Nephron (organoid): ENCODE measurements at regions not wholly inside any gene's neighbourhood (a gene's known extent, or its start where the extent isn't known, plus 50 kb on each side); places are given as distances from the start of the nearest gene placed in this dataset.
A peak's percentile ranks its signal among the peaks of the same experiment; 100 is the strongest.

Experiments used
- H3K27ac Mint-ChIP-seq, 3 experiments: 2 replicates each; pipeline ENCODE4 v1.8.0; 2020; ENCODE audit warnings: mixed read lengths in 3 of 3, mild to moderate bottlenecking in 2 of 3, moderate library complexity in 1 of 3
- H3K27me3 Mint-ChIP-seq: 2 replicates; pipeline ENCODE4 v1.8.0; 2021; ENCODE audit warnings: low read depth, mild to moderate bottlenecking, moderate library complexity, mixed read lengths
- H3K36me3 Mint-ChIP-seq: 2 replicates; pipeline ENCODE4 v1.8.0; 2020; ENCODE audit warnings: low read depth, mixed read lengths
- H3K4me1 Mint-ChIP-seq: 2 replicates; pipeline ENCODE4 v1.8.0; 2020; ENCODE audit warnings: mixed read lengths
- H3K4me3 Mint-ChIP-seq, 3 experiments: 2 replicates each; pipeline ENCODE4 v1.8.0; 2020; ENCODE audit warnings: mild to moderate bottlenecking in 3 of 3, mixed read lengths in 3 of 3, moderate library complexity in 2 of 3
- H3K9me3 Mint-ChIP-seq: 2 replicates; pipeline ENCODE4 v1.8.0; 2020; ENCODE audit warnings: mixed read lengths
- CTCF ChIP-seq, 3 experiments: fragments of 200-600 bp; sonication (generic); IDR thresholded peaks; one replicate each; pipeline ENCODE4 v1.5.0; 2021; ENCODE audit warnings: antibody characterized with exemption in 3 of 3; ENCODE audit not compliant: unreplicated experiment in 3 of 3

- H3K27me3 Mint-ChIP-seq = no peaks in the 10 kb centered on the region
- no peaks in the 10 kb centered on the region for H3K36me3 Mint-ChIP-seq
- no peaks in the 10 kb centered on the region for H3K4me1 Mint-ChIP-seq
- no peak overlapping the region for H3K4me3 Mint-ChIP-seq
- H3K27ac Mint-ChIP-seq = no peak overlapping the region
- no peaks in the 10 kb centered on the region for H3K9me3 Mint-ChIP-seq
- no peak for TF ChIP-seq CTCF (IDR thresholded peaks at IDR 0.05; ENCODE audit: unreplicated experiment in 3 of 3)
These were observed 137.0 kb upstream of the C2CD4B start for GRCh38 chr15:62301993-62302675.

GRCh38 chr15:62306851-62307504, 141.9 kb upstream of the C2CD4B start:
- H3K27me3 Mint-ChIP-seq = no peaks in the 10 kb centered on the region
- H3K4me3 Mint-ChIP-seq = no peak overlapping the region
- TF ChIP-seq CTCF (IDR thresholded peaks at IDR 0.05; ENCODE audit: unreplicated experiment in 3 of 3) = peak; percentile 68 to 79 (median 76)
- peak overlapping the region in 2 of 3 experiments; percentile 6 to 64 for H3K27ac Mint-ChIP-seq
- H3K4me1 Mint-ChIP-seq = no peaks in the 10 kb centered on the region
- peaks cover 13% of the 10 kb centered on the region for H3K9me3 Mint-ChIP-seq
- H3K36me3 Mint-ChIP-seq = no peaks in the 10 kb centered on the region

- H3K4me1 Mint-ChIP-seq = no peaks in the 10 kb centered on the region
- H3K9me3 Mint-ChIP-seq = peaks cover 18% of the 10 kb centered on the region
- H3K27me3 Mint-ChIP-seq = no peaks in the 10 kb centered on the region
- no peak overlapping the region for H3K4me3 Mint-ChIP-seq
- H3K36me3 Mint-ChIP-seq = no peaks in the 10 kb centered on the region
- no peak for TF ChIP-seq CTCF (IDR thresholded peaks at IDR 0.05; ENCODE audit: unreplicated experiment in 3 of 3)
- no peak overlapping the region for H3K27ac Mint-ChIP-seq
These were observed 142.5 kb upstream of the C2CD4B start for GRCh38 chr15:62307551-62307950.

GRCh38 chr15:62316413-62317060, 151.5 kb upstream of the C2CD4B start:
- no peaks in the 10 kb centered on the region for H3K27me3 Mint-ChIP-seq
- H3K27ac Mint-ChIP-seq = no peak overlapping the region
- H3K9me3 Mint-ChIP-seq = peaks cover 7% of the 10 kb centered on the region
- H3K4me1 Mint-ChIP-seq = peaks cover 14% of the 10 kb centered on the region
- H3K4me3 Mint-ChIP-seq = no peak overlapping the region
- no peak for TF ChIP-seq CTCF (IDR thresholded peaks at IDR 0.05; ENCODE audit: unreplicated experiment in 3 of 3)
- H3K36me3 Mint-ChIP-seq = no peaks in the 10 kb centered on the region

- H3K9me3 Mint-ChIP-seq = no peaks in the 10 kb centered on the region
- peaks cover 3% of the 10 kb centered on the region for H3K27me3 Mint-ChIP-seq
- H3K36me3 Mint-ChIP-seq = no peaks in the 10 kb centered on the region
- TF ChIP-seq CTCF (IDR thresholded peaks at IDR 0.05; ENCODE audit: unreplicated experiment in 3 of 3) = no peak
- no peak overlapping the region for H3K27ac Mint-ChIP-seq
- no peak overlapping the region for H3K4me3 Mint-ChIP-seq
- peaks cover 14% of the 10 kb centered on the region for H3K4me1 Mint-ChIP-seq
These were observed 155.2 kb upstream of the C2CD4B start for GRCh38 chr15:62320259-62320658.
